Fibroblast of the aortic adventitia (primary cell): ENCODE measurements at regions not wholly inside any gene's neighbourhood (a gene's known extent, or its start where the extent isn't known, plus 50 kb on each side); places are given as distances from the start of the nearest gene placed in this dataset.

Experiments used
- DNase-seq: peaks from one replicate; pipeline ENCODE4 v3.0.0-alpha.2; 2010; ENCODE audit warnings: low read depth
- H3K4me3 ChIP-seq: 2 replicates; pipeline ENCODE4 v1.5.1; 2011; ENCODE audit warnings: low read depth, mild to moderate bottlenecking, control low read depth, low read length, moderate library complexity
- CTCF ChIP-seq: IDR thresholded peaks from 2 replicates; pipeline ENCODE4 v1.5.1; 2011; ENCODE audit warnings: mild to moderate bottlenecking, low read length, control low read depth, inconsistent platforms; ENCODE audit not compliant: insufficient read depth

GRCh38 chr14:97931273-97931672, 1134.1 kb downstream of the VRK1 start:
- H3K4me3 ChIP-seq = no peak overlapping the region
- no peak for TF ChIP-seq CTCF
- no peak for DNase-seq

- DNase-seq = no peak
- no peak overlapping the region for H3K4me3 ChIP-seq
- no peak for TF ChIP-seq CTCF
Observed at GRCh38 chr14:97942921-97943320, 1145.7 kb downstream of the VRK1 start.

GRCh38 chr14:97943619-97944018, 1146.4 kb downstream of the VRK1 start:
- H3K4me3 ChIP-seq = no peak overlapping the region
- DNase-seq = no peak
- no peak for TF ChIP-seq CTCF

GRCh38 chr14:97944380-97944779, 1147.2 kb downstream of the VRK1 start:
- no peak for DNase-seq
- TF ChIP-seq CTCF = no peak
- no peak overlapping the region for H3K4me3 ChIP-seq

- no peak for DNase-seq
- TF ChIP-seq CTCF = no peak
- H3K4me3 ChIP-seq = no peak overlapping the region
Observed at GRCh38 chr14:97945631-97946030, 1148.4 kb downstream of the VRK1 start.

GRCh38 chr14:97946240-97946639, 1149.1 kb downstream of the VRK1 start:
- DNase-seq = no peak
- no peak for TF ChIP-seq CTCF
- H3K4me3 ChIP-seq = no peak overlapping the region

GRCh38 chr14:97946641-97947040, 1149.5 kb downstream of the VRK1 start:
- TF ChIP-seq CTCF = no peak
- no peak for DNase-seq
- no peak overlapping the region for H3K4me3 ChIP-seq
